GM12878 (cell line): ENCODE measurements at regions not wholly inside any gene's neighbourhood (a gene's known extent, or its start where the extent isn't known, plus 50 kb on each side); places are given as distances from the start of the nearest gene placed in this dataset.

Experiments
- ATAC-seq: fragments of 200-7000 bp; cut with Tn5 transposase; 3 replicates; pipeline ENCODE4 v1.9.1; 2020; ENCODE audit warnings: mild to moderate bottlenecking, moderate library complexity
- BruUV-seq: library from RNA; stranded (reverse); fragments of 400-500 nt; replicated peaks from 2 replicates; lab custom pipeline; 2021; lab: Mats Ljungman, UMichigan
- CTCF ChIA-PET: fragments of 300-600 bp; sonication (Branson Sonifier 250); formaldehyde crosslinking; extraction: SDS; loops from one replicate; lab custom pipeline; 2021; ENCODE audit warnings: inconsistent platforms; lab: Yijun Ruan, JAX
- POLR2A ChIA-PET: fragments of 350-600 bp; formaldehyde crosslinking; extraction: SDS; loops from one replicate; lab custom pipeline; 2021; ENCODE audit warnings: inconsistent platforms; lab: Charles Lee
- RAD21 ChIA-PET: fragments of 300-600 bp; sonication (Branson Sonifier 250); formaldehyde crosslinking; loops from one replicate; lab custom pipeline; 2023; ENCODE audit warnings: antibody characterized with exemption; ENCODE audit not compliant: unreplicated experiment; lab: Charles Lee
- SMC1A ChIA-PET: fragments of 300-600 bp; sonication (Branson Sonifier 250); formaldehyde crosslinking; loops from one replicate; lab custom pipeline; 2023; ENCODE audit not compliant: unreplicated experiment, uncharacterized antibody; lab: Charles Lee
- DNase-seq: peaks from one replicate; pipeline ENCODE4 v3.0.0-alpha.2; 2011; ENCODE audit warnings: low read depth, low spot score
- FAIRE-seq: peaks from 3 replicates; lab custom pipeline; 2011; peaks lifted over from hg19 to GRCh38; lab: Jason Lieb, UNC
- H2AFZ ChIP-seq: 2 replicates; pipeline ENCODE4 v1.6.0; 2011; ENCODE audit warnings: low read depth, low read length, control low read depth; ENCODE audit not compliant: control insufficient read depth
- H3K27ac ChIP-seq: 2 replicates; pipeline ENCODE4 v1.5.1; 2011; ENCODE audit warnings: control low read depth; ENCODE audit not compliant: control insufficient read depth, insufficient read depth
- H3K27me3 ChIP-seq, 2 experiments: replicated peaks in 1 of 2; 2 replicates each; pipeline versions ENCODE4 v1.6.0 to v1.6.1; 2011; ENCODE audit warnings: low read length in 1 of 2; ENCODE audit not compliant: control insufficient read depth in 2 of 2, insufficient read depth in 2 of 2
- H3K36me3 ChIP-seq, 2 experiments: 2 replicates each; pipeline ENCODE4 v1.5.1; 2011; ENCODE audit warnings: low read length in 1 of 2; ENCODE audit not compliant: control insufficient read depth in 2 of 2, insufficient read depth in 2 of 2
- H3K4me1 ChIP-seq: 2 replicates; pipeline ENCODE4 v1.6.1; 2011; ENCODE audit warnings: mild to moderate bottlenecking, low read length, moderate library complexity, mixed read lengths; ENCODE audit not compliant: control insufficient read depth, insufficient read depth
- H3K4me2 ChIP-seq: 2 replicates; pipeline ENCODE4 v1.6.0; 2011; ENCODE audit warnings: control low read depth; ENCODE audit not compliant: control insufficient read depth, insufficient read depth
- H3K4me3 ChIP-seq: fragments of 200-600 bp; sonication (generic); 2 replicates; pipeline ENCODE4 v1.5.1; 2016
- H3K79me2 ChIP-seq: 2 replicates; pipeline ENCODE4 v1.6.0; 2011; ENCODE audit warnings: low read length; ENCODE audit not compliant: control insufficient read depth, insufficient read depth
- H3K9ac ChIP-seq: 2 replicates; pipeline ENCODE4 v1.8.0; 2011; ENCODE audit warnings: low read length, control low read depth, mixed read lengths; ENCODE audit not compliant: control insufficient read depth, insufficient read depth
- H3K9me3 ChIP-seq: replicated peaks from 3 replicates; pipeline ENCODE4 v1.5.1; 2011; ENCODE audit warnings: mild to moderate bottlenecking, low read length; ENCODE audit not compliant: control insufficient read depth, insufficient read depth
- H4K20me1 ChIP-seq: 2 replicates; pipeline ENCODE4 v1.6.0; 2011; ENCODE audit not compliant: control insufficient read depth, insufficient read depth
- BRCA1 ChIP-seq: IDR thresholded peaks from 2 replicates; pipeline ENCODE4 v1.6.1; 2011; ENCODE audit warnings: low read depth, low read length, improper control_type of control experiment
- CHD1 ChIP-seq: IDR thresholded peaks from 2 replicates; pipeline ENCODE4 v1.6.1; 2012; ENCODE audit warnings: low read depth, low read length, improper control_type of control experiment
- CREB1 ChIP-seq: IDR thresholded peaks from 2 replicates; pipeline ENCODE4 v1.6.1; 2012; ENCODE audit warnings: low read depth, mild to moderate bottlenecking, inconsistent platforms
- E4F1 ChIP-seq: fragments of 450-650 bp; IDR thresholded peaks from 2 replicates; pipeline ENCODE4 v1.6.1; 2018; ENCODE audit warnings: borderline replicate concordance, mild to moderate bottlenecking; ENCODE audit not compliant: partially characterized antibody
- EED ChIP-seq: sonication (generic); IDR thresholded peaks from 2 replicates; pipeline ENCODE4 v1.6.1; 2016; ENCODE audit warnings: antibody characterized with exemption, low read depth
- NFYB ChIP-seq: IDR thresholded peaks from 2 replicates; pipeline ENCODE4 v1.6.1; 2011; ENCODE audit warnings: low read depth, mild to moderate bottlenecking, low read length, improper control_type of control experiment, moderate library complexity; ENCODE audit not compliant: insufficient read depth
- NKRF ChIP-seq: fragments of 450-650 bp; conservative IDR thresholded peaks from 2 replicates; pipeline ENCODE4 v1.6.1; 2017; ENCODE audit warnings: mild to moderate bottlenecking, moderate library complexity
- PBX3 ChIP-seq: IDR thresholded peaks from 2 replicates; pipeline ENCODE4 v1.6.1; 2011; ENCODE audit warnings: mild to moderate bottlenecking, low read depth, low read length, moderate library complexity; ENCODE audit not compliant: insufficient replicate concordance
- PRDM15 ChIP-seq: fragments of 450-650 bp; formaldehyde crosslinking; IDR thresholded peaks from 2 replicates; pipeline ENCODE4 v1.4.0; 2020; ENCODE audit warnings: mild to moderate bottlenecking, moderate library complexity
- RBBP5 ChIP-seq: fragments of 200-600 bp; sonication (generic); conservative IDR thresholded peaks from 2 replicates; pipeline ENCODE4 v1.6.1; 2016
- SREBF1 ChIP-seq: IDR thresholded peaks from 2 replicates; pipeline ENCODE4 v1.6.1; 2012; ENCODE audit warnings: mild to moderate bottlenecking, low read length
- STAT3 ChIP-seq: IDR thresholded peaks from 2 replicates; pipeline ENCODE4 v1.6.1; 2011; ENCODE audit warnings: low read depth, low read length, improper control_type of control experiment
- SUPT20H ChIP-seq: IDR thresholded peaks from 2 replicates; pipeline ENCODE4 v1.6.1; 2011; ENCODE audit warnings: low read depth, mild to moderate bottlenecking, low read length, moderate library complexity, borderline replicate concordance; ENCODE audit not compliant: control insufficient read depth
- TCF7 ChIP-seq: IDR thresholded peaks from 2 replicates; pipeline ENCODE4 v1.6.1; 2014; ENCODE audit warnings: antibody characterized with exemption, borderline replicate concordance
- YBX1 ChIP-seq: fragments of 450-650 bp; IDR thresholded peaks from 2 replicates; pipeline ENCODE4 v1.6.1; 2016; ENCODE audit warnings: antibody characterized with exemption
- WGBS: methylation state at CpG from one replicate; pipeline ENCODE4 v1.1.6; 2016; ENCODE audit warnings: low lambda C conversion rate; ENCODE audit not compliant: insufficient replicate concordance, insufficient coverage; ENCODE audit errors: missing lambda C conversion rate; 5-methylcytosine and 5-hydroxymethylcytosine counted together
- in situ Hi-C: fragments of 300-500 bp; cut with MboI; formaldehyde crosslinking; loops from 9 replicates; pipeline ENCODE4 v1.14.3; 2018; ENCODE audit warnings: mixed read lengths
- intact Hi-C: fragments of 100-400 bp; cut with micrococcal nuclease; formaldehyde crosslinking; loops from one replicate; pipeline ENCODE4 v1.14.2; 2022; ENCODE audit not compliant: unreplicated experiment

GRCh38 chr3:106206613-106207012 is 337.8 kb upstream of the CBLB start (continued):
- no peak for TF ChIP-seq TCF7
- no peak for TF ChIP-seq STAT3
- TF ChIP-seq NKRF, result no peak
- no peak for TF ChIP-seq RBBP5
- TF ChIP-seq CREB1, result no peak
- no peak for TF ChIP-seq YBX1
- no peak for TF ChIP-seq E4F1
- TF ChIP-seq EED, result no peak

- RAD21 ChIA-PET, result interaction anchor here (0.9 to 3.1 kb wide), 7 partner anchors 23 to 521 kb away, joined by 3 to 9 read pairs (median 4); no protein-coding TSS in a partner anchor
- Histone ChIP-seq H2AFZ (no peak overlapping the region), H3K79me2 (no peaks in the 10 kb centered on the region), H3K9me3 (peaks cover 6% of the 10 kb centered on the region), H3K4me2 (no peak overlapping the region), H3K27ac (no peak overlapping the region), H4K20me1 (no peaks in the 10 kb centered on the region), H3K27me3 (no peaks in the 10 kb centered on the region), H3K4me3 (no peak overlapping the region), H3K4me1 (peaks cover 4% of the 10 kb centered on the region), H3K36me3 (peaks cover 0 to 3% of the 10 kb centered on the region in 2 experiments; a peak in 1 of 4 replicates), H3K9ac (no peak overlapping the region)
- CTCF ChIA-PET, result interaction anchor here (0.5 to 1.4 kb wide), 6 partner anchors 14 to 371 kb away, joined by 3 to 4 read pairs (median 3); no protein-coding TSS in a partner anchor
- no peak for FAIRE-seq
- SMC1A ChIA-PET, result interaction anchor here (0.6 to 4.6 kb wide), 9 partner anchors 9 to 520 kb away, joined by 3 to 30 read pairs (median 4); no protein-coding TSS in a partner anchor
- DNase-seq, result no peak
- in situ Hi-C loops, result no loop called here
- POLR2A ChIA-PET, result no interaction called here
- no peak for ATAC-seq
- no TSS peak for BruUV-seq
- intact Hi-C loops, result loop anchor here (5.0 kb wide), 1 partner anchor 521 kb away; no protein-coding TSS in a partner anchor
- 98% methylated on average over 4 of the region's 4 CpGs for WGBS
- TF ChIP-seq CHD1 (no peak), SUPT20H (no peak), SREBF1 (no peak), PRDM15 (CRISPR knock-in tag) (no peak), PBX3 (no peak), BRCA1 (no peak), NFYB (no peak)
Measured at GRCh38 chr3:106208251-106208650, 339.4 kb upstream of the CBLB start.
